ENCODE measurements at regions not wholly inside any gene's neighbourhood (a gene's known extent, or its start where the extent isn't known, plus 50 kb on each side); places are given as distances from the start of the nearest gene placed in this dataset.

DNA sequence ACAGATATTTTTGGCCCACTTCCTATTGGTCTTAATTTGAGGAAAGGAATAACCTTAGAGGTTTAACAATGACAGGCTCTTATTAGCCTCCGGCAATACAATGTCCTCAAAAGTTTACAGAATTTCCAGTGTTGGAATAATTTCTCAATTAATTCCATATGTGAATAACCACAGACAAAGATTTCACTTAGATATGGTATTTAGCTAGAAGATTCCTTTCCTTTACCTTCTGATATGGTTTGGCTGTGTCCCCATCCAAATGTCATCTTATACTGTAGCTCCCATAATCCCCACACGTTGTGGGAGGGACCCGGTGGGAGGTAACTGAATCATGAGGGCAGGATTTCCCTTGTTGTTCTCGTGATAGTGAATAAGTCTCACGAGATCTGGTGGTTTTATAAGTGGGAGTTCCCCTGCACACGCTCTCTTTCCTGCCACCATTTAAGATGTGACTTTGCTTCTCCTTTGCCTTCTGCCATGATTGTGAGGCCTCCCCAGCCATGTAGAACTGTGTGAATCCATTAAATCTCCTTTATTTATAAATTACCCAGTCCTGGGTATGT lies 54.9 kb upstream of the RGS7 start:
- Histone ChIP-seq H3K4me1 (no peaks in the 10 kb centered on the region), H3K27ac (no peak overlapping the region), H3K36me3 (no peaks in the 10 kb centered on the region), H3K9me3 (no peaks in the 10 kb centered on the region), H3K4me3 (no peak overlapping the region), H3K27me3 (no peaks in the 10 kb centered on the region)
- TF ChIP-seq CTCF (IDR thresholded peaks at IDR 0.05) (no peak), EP300 (IDR thresholded peaks at IDR 0.05) (no peak), POLR2A (IDR thresholded peaks at IDR 0.05) (no peak)
- no peak for DNase-seq (ENCODE audit: low spot score in 2 of 2)
- 68 to 74% methylated on average over 6 of the region's 6 CpGs for whole genome bisulfite sequencing, 2 donors

DNA sequence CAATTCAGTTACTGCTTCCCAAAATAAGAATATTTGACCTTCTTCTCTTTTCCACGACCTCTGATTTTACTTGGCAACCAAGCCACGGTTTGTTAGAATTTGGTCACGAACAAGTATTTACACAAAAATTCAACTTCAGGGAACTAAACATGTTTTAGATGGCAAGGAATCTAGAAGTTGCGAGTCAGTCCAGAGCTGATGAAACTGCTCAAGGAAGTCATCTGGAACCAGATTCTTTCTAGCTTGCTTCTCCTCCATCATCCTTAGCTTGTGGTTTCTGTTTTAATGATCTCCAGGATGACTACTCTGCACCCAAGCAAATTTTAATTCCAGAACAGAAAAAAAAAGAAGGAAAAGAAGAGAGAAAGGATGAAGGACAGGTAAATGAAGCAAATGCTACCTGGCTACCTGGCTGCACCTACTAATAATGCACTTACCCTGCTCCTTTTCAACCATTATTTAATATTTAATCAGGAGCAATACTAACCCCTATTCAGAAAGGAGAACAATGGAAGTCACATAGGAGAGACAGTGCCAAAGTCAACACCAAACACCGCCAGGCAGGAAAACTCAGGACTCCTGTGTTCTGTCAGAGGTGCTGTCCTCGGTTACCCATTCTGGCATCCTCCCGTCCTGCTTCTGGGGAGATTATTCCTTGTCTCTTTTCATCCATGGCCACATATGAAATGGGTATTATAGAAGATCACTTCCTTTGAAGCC lies 54.2 kb upstream of the RGS7 start:
- H3K9me3 ChIP-seq = no peaks in the 10 kb centered on the region
- H3K27me3 ChIP-seq = no peaks in the 10 kb centered on the region
- no peaks in the 10 kb centered on the region for H3K36me3 ChIP-seq
- H3K27ac ChIP-seq = no peak overlapping the region
- H3K4me3 ChIP-seq = no peak overlapping the region
- H3K4me1 ChIP-seq = no peaks in the 10 kb centered on the region
- DNase-seq (ENCODE audit: low spot score in 2 of 2) = no peak
- no peak for TF ChIP-seq CTCF (IDR thresholded peaks at IDR 0.05)
- TF ChIP-seq EP300 (IDR thresholded peaks at IDR 0.05) = no peak
- no peak for TF ChIP-seq POLR2A (IDR thresholded peaks at IDR 0.05)
- 64 to 67% methylated on average over 7 of the region's 7 CpGs for WGBS, 2 donors

DNA sequence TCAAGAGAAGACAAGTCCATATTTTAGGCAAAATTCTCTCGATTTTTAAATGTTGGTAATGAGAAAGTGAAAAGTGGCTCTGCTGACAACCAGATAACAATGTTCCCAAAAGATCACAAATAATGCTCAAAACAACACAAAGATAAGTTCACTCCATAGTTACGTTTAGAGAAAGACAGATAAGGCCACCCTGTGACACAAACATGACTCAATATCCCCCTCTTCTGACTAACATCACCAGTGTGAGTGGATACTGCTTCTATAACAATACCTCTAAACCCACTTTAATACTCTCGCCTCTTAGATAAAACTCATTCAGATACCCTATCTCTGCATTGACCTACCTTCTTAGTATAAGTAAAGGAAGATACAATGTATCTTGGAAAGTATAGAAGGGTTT lies 51.2 kb upstream of the RGS7 start:
- Histone ChIP-seq H3K36me3 (no peaks in the 10 kb centered on the region), H3K9me3 (no peaks in the 10 kb centered on the region), H3K27me3 (no peaks in the 10 kb centered on the region), H3K4me1 (no peaks in the 10 kb centered on the region), H3K27ac (no peak overlapping the region), H3K4me3 (no peak overlapping the region)
- DNase-seq (ENCODE audit: low spot score in 2 of 2) = no peak
- TF ChIP-seq EP300 (IDR thresholded peaks at IDR 0.05) = no peak
- no peak for TF ChIP-seq CTCF (IDR thresholded peaks at IDR 0.05)
- no peak for TF ChIP-seq POLR2A (IDR thresholded peaks at IDR 0.05)
- 57 to 69% methylated on average over 3 of the region's 3 CpGs for WGBS, 2 donors

Measured in tibial nerve (tissue), 4 donors.